H1 (cell line): ENCODE measurements at regions not wholly inside any gene's neighbourhood (a gene's known extent, or its start where the extent isn't known, plus 50 kb on each side); places are given as distances from the start of the nearest gene placed in this dataset.

ENCODE experiments used
- CTCF ChIA-PET: fragments of 300-600 bp; sonication (Branson Sonifier 250); formaldehyde crosslinking; loops from one replicate; lab custom pipeline; 2021; ENCODE audit not compliant: partially characterized antibody; lab: Charles Lee
- POLR2A ChIA-PET: fragments of 300-600 bp; sonication (Branson Sonifier 250); formaldehyde crosslinking; loops from one replicate; lab custom pipeline; 2021; ENCODE audit warnings: inconsistent platforms; ENCODE audit not compliant: partially characterized antibody; lab: Charles Lee
- DNase-seq, 2 experiments: peaks; one replicate each; pipeline versions ENCODE4 v3.0.0 to v3.0.0-alpha.2; 2010 to 2022; ENCODE audit warnings: low spot score in 2 of 2, low read depth in 1 of 2, mixed read lengths in 1 of 2
- FAIRE-seq: peaks from 2 replicates; lab custom pipeline; 2011; peaks lifted over from hg19 to GRCh38; lab: Jason Lieb, UNC
- H2AFZ ChIP-seq: 2 replicates; pipeline ENCODE4 v1.8.1; 2012; ENCODE audit warnings: low read length, inconsistent platforms
- H2AK5ac ChIP-seq: 2 replicates; pipeline ENCODE4 v1.6.1; 2013; ENCODE audit warnings: low read depth, low read length
- H2BK120ac ChIP-seq: replicated peaks from 2 replicates; pipeline ENCODE3; 2013; ENCODE audit warnings: low read depth, low read length, inconsistent platforms
- H2BK12ac ChIP-seq: 2 replicates; pipeline ENCODE4 v1.6.1; 2013; ENCODE audit warnings: low read depth, low read length
- H2BK15ac ChIP-seq: 2 replicates; pipeline ENCODE4 v1.6.1; 2013; ENCODE audit warnings: low read length
- H2BK20ac ChIP-seq: 2 replicates; pipeline ENCODE4 v1.6.1; 2013; ENCODE audit warnings: low read length
- H2BK5ac ChIP-seq: 2 replicates; pipeline ENCODE4 v1.6.1; 2013; ENCODE audit warnings: low read depth, low read length
- H3K14ac ChIP-seq: 2 replicates; pipeline ENCODE4 v1.6.1; 2013; ENCODE audit warnings: inconsistent platforms; ENCODE audit not compliant: insufficient read length
- H3K18ac ChIP-seq: 2 replicates; pipeline ENCODE4 v1.6.1; 2013; ENCODE audit warnings: low read length; ENCODE audit errors: extremely low read depth
- H3K23ac ChIP-seq: 2 replicates; pipeline ENCODE4 v1.6.1; 2013; ENCODE audit warnings: inconsistent platforms; ENCODE audit not compliant: insufficient read length
- H3K23me2 ChIP-seq: 2 replicates; pipeline ENCODE4 v1.6.1; 2013; ENCODE audit warnings: low read depth, low read length
- H3K27ac ChIP-seq: 2 replicates; pipeline ENCODE4 v1.6.1; 2011; ENCODE audit warnings: low read depth, low read length, inconsistent platforms
- H3K27me3 ChIP-seq, 4 experiments: replicated peaks in 1 of 4; 1 replicate in 1 of 4; 2 replicates in 3 of 4; pipeline versions ENCODE4 v1.6.1 to v1.8.1; 2011 to 2013; ENCODE audit warnings: low read length in 3 of 4, mild to moderate bottlenecking in 3 of 4, inconsistent platforms in 2 of 4, mixed read lengths in 2 of 4, moderate library complexity in 1 of 4; ENCODE audit not compliant: control insufficient read depth in 3 of 4, insufficient read depth in 3 of 4; ENCODE audit errors: extremely low read depth in 1 of 4
- H3K36me3 ChIP-seq, 4 experiments: 2 replicates each; pipeline versions ENCODE4 v1.6.1 to v1.8.1; 2011 to 2013; ENCODE audit warnings: mild to moderate bottlenecking in 4 of 4, low read length in 3 of 4, moderate library complexity in 2 of 4, control low read depth in 1 of 4, inconsistent platforms in 1 of 4; ENCODE audit not compliant: insufficient read depth in 4 of 4, control insufficient read depth in 2 of 4
- H3K4ac ChIP-seq: replicated peaks from 2 replicates; pipeline ENCODE3; 2013; ENCODE audit warnings: low read length, low read depth, mixed read lengths, inconsistent platforms; ENCODE audit not compliant: insufficient read length
- H3K4me1 ChIP-seq, 4 experiments: replicated peaks in 1 of 4; 1 replicate in 1 of 4; 2 replicates in 3 of 4; pipeline versions ENCODE4 v1.6.1 to v1.8.1; 2011 to 2013; ENCODE audit warnings: low read length in 3 of 4, inconsistent platforms in 2 of 4, mixed read lengths in 1 of 4; ENCODE audit not compliant: insufficient read depth in 4 of 4, control insufficient read depth in 3 of 4
- H3K4me2 ChIP-seq, 2 experiments: 2 replicates each; pipeline versions ENCODE4 v1.6.1 to v1.8.1; 2011 to 2013; ENCODE audit warnings: low read depth in 2 of 2, low read length in 2 of 2, control low read depth in 1 of 2, inconsistent platforms in 1 of 2, mild to moderate bottlenecking in 1 of 2; ENCODE audit not compliant: insufficient read depth in 1 of 2
- H3K4me3 ChIP-seq, 4 experiments: fragments of 200-600, 300-600 bp in 1 of 4; sonication (generic), shearing (Covaris generic), sonication (Bioruptor Twin) in 1 of 4; 2 replicates each; pipeline versions ENCODE4 v1.5.1 to v1.8.1; 2011 to 2016; ENCODE audit warnings: low read length in 4 of 4, low read depth in 3 of 4, control low read depth in 2 of 4, inconsistent platforms in 2 of 4, mild to moderate bottlenecking in 2 of 4, mixed read lengths in 1 of 4, moderate library complexity in 1 of 4; ENCODE audit not compliant: insufficient read depth in 2 of 4; ENCODE audit errors: extremely low read depth in 1 of 4
- H3K56ac ChIP-seq: replicated peaks from 2 replicates; pipeline ENCODE3; 2013; ENCODE audit warnings: low read depth, mild to moderate bottlenecking, mixed read lengths, low read length, inconsistent platforms; ENCODE audit not compliant: insufficient read length
- H3K79me1 ChIP-seq: 2 replicates; pipeline ENCODE4 v1.6.1; 2013; ENCODE audit warnings: low read depth, low read length, control low read depth
- H3K79me2 ChIP-seq, 2 experiments: 2 replicates each; pipeline versions ENCODE4 v1.6.1 to v1.8.1; 2012 to 2013; ENCODE audit warnings: low read length in 2 of 2, mild to moderate bottlenecking in 2 of 2, inconsistent platforms in 1 of 2; ENCODE audit not compliant: insufficient read depth in 2 of 2, control insufficient read depth in 1 of 2
- H3K9ac ChIP-seq, 4 experiments: replicated peaks in 1 of 4; 1 replicate in 1 of 4; 2 replicates in 3 of 4; pipeline versions ENCODE4 v1.6.1 to v1.8.1; 2011 to 2013; ENCODE audit warnings: low read depth in 3 of 4, low read length in 3 of 4, control low read depth in 2 of 4, mild to moderate bottlenecking in 2 of 4, moderate library complexity in 2 of 4, inconsistent platforms in 1 of 4; ENCODE audit errors: extremely low read depth in 1 of 4
- H3K9me3 ChIP-seq, 2 experiments: 2 replicates each; pipeline versions ENCODE4 v1.6.1 to v1.8.1; 2012 to 2013; ENCODE audit warnings: mild to moderate bottlenecking in 2 of 2, moderate library complexity in 2 of 2, control low read depth in 1 of 2, inconsistent platforms in 1 of 2, low read depth in 1 of 2, low read length in 1 of 2, mixed read lengths in 1 of 2; ENCODE audit not compliant: insufficient read depth in 2 of 2
- H4K20me1 ChIP-seq, 2 experiments: replicated peaks in 1 of 2; 2 replicates each; pipeline versions ENCODE3 to v1.8.1; 2011 to 2013; ENCODE audit warnings: inconsistent platforms in 2 of 2, low read length in 2 of 2, mild to moderate bottlenecking in 1 of 2; ENCODE audit not compliant: insufficient read depth in 2 of 2, control insufficient read depth in 1 of 2
- H4K5ac ChIP-seq: 2 replicates; pipeline ENCODE4 v1.6.1; 2013; ENCODE audit warnings: low read length, low read depth, mixed read lengths, inconsistent platforms; ENCODE audit not compliant: insufficient read length
- H4K8ac ChIP-seq: 2 replicates; pipeline ENCODE4 v1.8.0; 2013; ENCODE audit warnings: mild to moderate bottlenecking, moderate library complexity, low read length, inconsistent platforms; ENCODE audit not compliant: insufficient read depth; ENCODE audit errors: extremely low read depth
- H4K91ac ChIP-seq: replicated peaks from 2 replicates; pipeline ENCODE3; 2013; ENCODE audit warnings: low read length, mixed read lengths, inconsistent platforms; ENCODE audit not compliant: insufficient read length
- BCL11A ChIP-seq, 2 experiments: IDR thresholded peaks; one replicate each; pipeline ENCODE4 v1.6.1; 2011; ENCODE audit warnings: low read depth in 2 of 2, low read length in 2 of 2, mild to moderate bottlenecking in 2 of 2
- BRCA1 ChIP-seq: IDR thresholded peaks from 2 replicates; pipeline ENCODE4 v1.6.1; 2012; ENCODE audit warnings: low read depth, low read length, improper control_type of control experiment
- HDAC2 ChIP-seq, 2 experiments: fragments of 300-600 bp in 1 of 2; sonication (generic) in 1 of 2; IDR thresholded peaks; 2 replicates each; pipeline ENCODE4 v1.6.1; 2011 to 2012; ENCODE audit warnings: low read depth in 2 of 2, low read length in 2 of 2, mild to moderate bottlenecking in 2 of 2, moderate library complexity in 2 of 2, borderline replicate concordance in 1 of 2, inconsistent platforms in 1 of 2
- KDM4A ChIP-seq: IDR thresholded peaks from one replicate; pipeline ENCODE4 v1.7.1; 2012; ENCODE audit warnings: low read depth, mild to moderate bottlenecking, moderate library complexity, low read length, inconsistent platforms; ENCODE audit not compliant: severe bottlenecking
- SUZ12 ChIP-seq: fragments of 200-600 bp; sonication (generic); IDR thresholded peaks from 2 replicates; pipeline ENCODE4 v1.6.1; 2012; ENCODE audit warnings: mild to moderate bottlenecking, inconsistent platforms, low read length, moderate library complexity, mixed read lengths
- ZNF274 ChIP-seq: IDR thresholded peaks from 2 replicates; pipeline ENCODE4 v1.7.0; 2012; ENCODE audit warnings: low read length, borderline replicate concordance; ENCODE audit errors: extremely low read depth
- WGBS, 2 experiments: shearing (Covaris generic) in 1 of 2; methylation state at CpG; one replicate each; pipeline versions ENCODE4 v1.1.6 to v1.1.7; 2013 to 2015; ENCODE audit warnings: low lambda C conversion rate in 2 of 2, mixed read lengths in 2 of 2, inconsistent platforms in 1 of 2, low coverage in 1 of 2, missing lambda C conversion rate in 1 of 2; ENCODE audit not compliant: insufficient replicate concordance in 2 of 2, insufficient coverage in 1 of 2, insufficient read length in 1 of 2; ENCODE audit errors: extremely low coverage in 1 of 2, missing lambda C conversion rate in 1 of 2; 5-methylcytosine and 5-hydroxymethylcytosine counted together

GRCh38 chr6:77383026-77383425, 80.3 kb downstream of the HTR1B start:
- H3K18ac ChIP-seq: no peak overlapping the region
- H3K36me3 ChIP-seq: no peaks in the 10 kb centered on the region
- WGBS, 2 experiments: 83% methylated on average over 2 of the region's 2 CpGs; no CpG with 5 or more reads in 1 of the 2 experiments
- no peak overlapping the region for H4K8ac ChIP-seq
- no peak overlapping the region for H3K14ac ChIP-seq
- ChIA-PET CTCF (no interaction called here), POLR2A (no interaction called here)
- H3K4me1 ChIP-seq: no peaks in the 10 kb centered on the region
- H2AFZ ChIP-seq: no peak overlapping the region
- H2BK12ac ChIP-seq: no peak overlapping the region
- no peak overlapping the region for H3K9ac ChIP-seq
- no peak overlapping the region for H3K27ac ChIP-seq
- H3K9me3 ChIP-seq: no peaks in the 10 kb centered on the region
- no peaks in the 10 kb centered on the region for H4K20me1 ChIP-seq
- H3K4me3 ChIP-seq: no peak overlapping the region
- no peaks in the 10 kb centered on the region for H3K27me3 ChIP-seq
- no peak overlapping the region for H4K5ac ChIP-seq
- no peak overlapping the region for H2BK5ac ChIP-seq
- no peak overlapping the region for H3K23ac ChIP-seq
- H4K91ac ChIP-seq: no peak overlapping the region
- H2BK15ac ChIP-seq: no peak overlapping the region
- H2BK120ac ChIP-seq: no peak overlapping the region
- no peak overlapping the region for H3K4me2 ChIP-seq
- no peak for TF ChIP-seq BRCA1
- no peak for TF ChIP-seq BCL11A (IDR thresholded peaks at IDR 0.05; ENCODE audit: low read depth in 2 of 2, low read length in 2 of 2)
- no peak for TF ChIP-seq KDM4A
- no peak for TF ChIP-seq ZNF274
- no peak for TF ChIP-seq SUZ12
- no peak for TF ChIP-seq HDAC2 (IDR thresholded peaks at IDR 0.05; ENCODE audit: borderline replicate concordance in 1 of 2, low read depth in 2 of 2, low read length in 2 of 2)
- H2BK20ac ChIP-seq: no peak overlapping the region
- H3K23me2 ChIP-seq: no peaks in the 10 kb centered on the region
- DNase-seq (no peak), FAIRE-seq (no peak)
- H2AK5ac ChIP-seq: no peak overlapping the region
- H3K56ac ChIP-seq: no peak overlapping the region
- no peaks in the 10 kb centered on the region for H3K79me2 ChIP-seq
- no peak overlapping the region for H3K4ac ChIP-seq
- no peaks in the 10 kb centered on the region for H3K79me1 ChIP-seq
